HEK293 (cell line): ENCODE measurements at regions not wholly inside any gene's neighbourhood (a gene's known extent, or its start where the extent isn't known, plus 50 kb on each side); places are given as distances from the start of the nearest gene placed in this dataset.
A peak's percentile ranks its signal among the peaks of the same experiment; 100 is the strongest.

Source experiments
- CTCF ChIA-PET: fragments of 350-600 bp; formaldehyde crosslinking; extraction: SDS; loops from one replicate; lab custom pipeline; 2021; ENCODE audit warnings: antibody characterized with exemption; lab: Yijun Ruan, JAX
- POLR2A ChIA-PET: fragments of 300-600 bp; formaldehyde crosslinking; extraction: SDS; loops from one replicate; lab custom pipeline; 2020; ENCODE audit warnings: antibody characterized with exemption, inconsistent platforms; lab: Yijun Ruan, JAX
- H3K27ac ChIP-seq: fragments of 200-500 bp; sonication (Bioruptor generic); 2 replicates; pipeline ENCODE4 v1.5.1; 2014; ENCODE audit warnings: low read depth, low read length, control low read depth, inconsistent platforms; ENCODE audit errors: extremely low read depth
- H3K36me3 ChIP-seq, 2 experiments: fragments of 200-500 bp in 1 of 2; sonication (Bioruptor generic) in 1 of 2; 1 replicate in 1 of 2; 2 replicates in 1 of 2; pipeline ENCODE4 v1.5.1; 2014 to 2017; ENCODE audit warnings: inconsistent platforms in 2 of 2, low read length in 2 of 2; ENCODE audit not compliant: control insufficient read depth in 2 of 2, insufficient read depth in 1 of 2
- H3K4me1 ChIP-seq: fragments of 200-500 bp; sonication (Bioruptor generic); 2 replicates; pipeline ENCODE4 v1.5.1; 2014; ENCODE audit warnings: mild to moderate bottlenecking, low read length, inconsistent platforms; ENCODE audit not compliant: control insufficient read depth, insufficient read depth
- H3K4me3 ChIP-seq: 2 replicates; pipeline ENCODE4 v1.5.1; 2011; ENCODE audit warnings: low read depth, mild to moderate bottlenecking, control low read depth, low read length, moderate library complexity
- H3K9me3 ChIP-seq: fragments of 200-500 bp; sonication (Bioruptor generic); 2 replicates; pipeline ENCODE4 v1.5.1; 2014; ENCODE audit warnings: low read depth, low read length, inconsistent platforms; ENCODE audit not compliant: control insufficient read depth, insufficient read depth
- BCL11B ChIP-seq: fragments of 450-650 bp; formaldehyde crosslinking; IDR thresholded peaks from 2 replicates; pipeline ENCODE4 v1.5.1; 2016; ENCODE audit warnings: low read depth, missing biosample characterization, missing genetic modification characterization
- BCL6B ChIP-seq: fragments of 450-650 bp; formaldehyde crosslinking; IDR thresholded peaks from 2 replicates; pipeline ENCODE4 v1.5.1; 2017; ENCODE audit warnings: missing biosample characterization, missing genetic modification characterization
- EGR2 ChIP-seq: fragments of 450-650 bp; formaldehyde crosslinking; IDR thresholded peaks from 2 replicates; pipeline ENCODE4 v1.5.1; 2016; ENCODE audit warnings: low read depth, missing biosample characterization, missing genetic modification characterization
- GLIS2 ChIP-seq: fragments of 450-650 bp; formaldehyde crosslinking; IDR thresholded peaks from 2 replicates; pipeline ENCODE4 v1.5.1; 2016; ENCODE audit warnings: missing biosample characterization, missing genetic modification characterization
- HOXC10 ChIP-seq: sonication (generic); formaldehyde crosslinking; IDR thresholded peaks from 2 replicates; pipeline ENCODE4 v1.8.1; 2023; ENCODE audit warnings: mild to moderate bottlenecking, missing genetic modification reagents
- RBAK ChIP-seq: fragments of 450-650 bp; formaldehyde crosslinking; IDR thresholded peaks from 2 replicates; pipeline ENCODE4 v1.5.1; 2016; ENCODE audit warnings: missing biosample characterization, missing genetic modification characterization
- SP7 ChIP-seq: fragments of 450-650 bp; formaldehyde crosslinking; IDR thresholded peaks from 2 replicates; pipeline ENCODE4 v1.5.1; 2016; ENCODE audit warnings: missing biosample characterization, missing genetic modification characterization
- ZBTB48 ChIP-seq: fragments of 450-650 bp; formaldehyde crosslinking; IDR thresholded peaks from 2 replicates; pipeline ENCODE4 v1.5.1; 2016; ENCODE audit warnings: missing biosample characterization, missing genetic modification characterization
- ZBTB8A ChIP-seq: fragments of 450-650 bp; formaldehyde crosslinking; IDR thresholded peaks from 2 replicates; pipeline ENCODE4 v1.5.1; 2016; ENCODE audit warnings: missing biosample characterization, missing genetic modification characterization
- ZIC2 ChIP-seq: fragments of 450-650 bp; formaldehyde crosslinking; IDR thresholded peaks from 2 replicates; pipeline ENCODE4 v1.5.1; 2016; ENCODE audit warnings: missing biosample characterization, missing genetic modification characterization
- ZNF132 ChIP-seq: fragments of 450-650 bp; formaldehyde crosslinking; IDR thresholded peaks from 2 replicates; pipeline ENCODE4 v1.5.1; 2017; ENCODE audit warnings: missing biosample characterization, missing genetic modification characterization, borderline replicate concordance
- ZNF280D ChIP-seq: fragments of 450-650 bp; formaldehyde crosslinking; IDR thresholded peaks from 2 replicates; pipeline ENCODE4 v1.5.1; 2016; ENCODE audit warnings: missing biosample characterization, missing genetic modification characterization
- ZNF473 ChIP-seq: fragments of 450-650 bp; formaldehyde crosslinking; IDR thresholded peaks from 2 replicates; pipeline ENCODE4 v1.5.1; 2017; ENCODE audit warnings: missing biosample characterization, missing genetic modification characterization
- ZNF580 ChIP-seq: fragments of 450-650 bp; formaldehyde crosslinking; IDR thresholded peaks from 2 replicates; pipeline ENCODE4 v1.5.1; 2016; ENCODE audit warnings: missing biosample characterization, missing genetic modification characterization
- ZNF629 ChIP-seq: fragments of 450-650 bp; formaldehyde crosslinking; IDR thresholded peaks from 2 replicates; pipeline ENCODE4 v1.5.1; 2017; ENCODE audit warnings: missing biosample characterization, missing genetic modification characterization
- ZNF692 ChIP-seq: fragments of 450-650 bp; formaldehyde crosslinking; IDR thresholded peaks from 2 replicates; pipeline ENCODE4 v1.5.1; 2016; ENCODE audit warnings: missing biosample characterization, missing genetic modification characterization
- ZNF747 ChIP-seq: fragments of 450-650 bp; formaldehyde crosslinking; IDR thresholded peaks from 2 replicates; pipeline ENCODE4 v1.5.1; 2016; ENCODE audit warnings: missing biosample characterization, missing genetic modification characterization
- ZNF776 ChIP-seq: fragments of 450-650 bp; formaldehyde crosslinking; IDR thresholded peaks from 2 replicates; pipeline ENCODE4 v1.5.0; 2017; ENCODE audit warnings: missing biosample characterization, missing genetic modification characterization, borderline replicate concordance
- ZNF843 ChIP-seq: fragments of 450-650 bp; formaldehyde crosslinking; IDR thresholded peaks from 2 replicates; pipeline ENCODE4 v1.5.1; 2016; ENCODE audit warnings: missing biosample characterization, missing genetic modification characterization
- TF ChIP-seq, protein P1 (sequence below): fragments of 450-650 bp; formaldehyde crosslinking; IDR thresholded peaks from 2 replicates; pipeline ENCODE4 v1.5.1; 2016; ENCODE audit warnings: missing biosample characterization, missing genetic modification characterization

- POLR2A ChIA-PET, result no interaction called here
- H3K36me3 ChIP-seq, result no peaks in the 10 kb centered on the region
- H3K27ac ChIP-seq, result no peak overlapping the region
- TF ChIP-seq EGR2 (tag by site-specific recombination), result no peak
- TF ChIP-seq ZNF280D (tag by site-specific recombination), result no peak
- TF ChIP-seq ZNF843 (tag by site-specific recombination), result no peak
- TF ChIP-seq ZIC2 (tag by site-specific recombination), result peak; percentile 28
- no peak for TF ChIP-seq BCL6B (tag by site-specific recombination)
- no peak for TF ChIP-seq ZNF776
- TF ChIP-seq, all 188 proteins: peak for 1
- H3K4me3 ChIP-seq, result no peak overlapping the region
- no peaks in the 10 kb centered on the region for H3K9me3 ChIP-seq
- CTCF ChIA-PET, result interaction anchor here (0.5 kb wide), 1 partner anchor 394 kb away, joined by 3 read pairs; no protein-coding TSS in a partner anchor
- no peaks in the 10 kb centered on the region for H3K4me1 ChIP-seq
These were observed 104.2 kb upstream of the TARDBP start for GRCh38 chr1:10908266-10908665.

GRCh38 chr1:10909697-10910680 is 102.5 kb upstream of the TARDBP start:
- Histone ChIP-seq H3K27ac (no peak overlapping the region), H3K4me3 (no peak overlapping the region), H3K4me1 (no peaks in the 10 kb centered on the region), H3K36me3 (no peaks in the 10 kb centered on the region), H3K9me3 (no peaks in the 10 kb centered on the region)
- TF ChIP-seq ZNF692 (tag by site-specific recombination) (no peak), BCL11B (tag by site-specific recombination) (no peak), GLIS2 (tag by site-specific recombination) (peak; percentile 40), ZBTB8A (peak; percentile 43; the same call in 1 of the 2 replicates), ZNF747 (tag by site-specific recombination) (no peak), ZBTB48 (peak; percentile 75), ZNF580 (tag by site-specific recombination) (peak; percentile 64; the same call in 1 of the 2 replicates), RBAK (tag by site-specific recombination) (no peak), HOXC10 (CRISPR knock-in tag) (no peak), ZNF132 (tag by site-specific recombination) (no peak), ZNF629 (tag by site-specific recombination) (no peak), SP7 (tag by site-specific recombination) (0 out of 2 replicates have a peak, but pooled peaks have one; percentile 14), ZNF473 (tag by site-specific recombination) (no peak)
- TF ChIP-seq, protein P1, sequence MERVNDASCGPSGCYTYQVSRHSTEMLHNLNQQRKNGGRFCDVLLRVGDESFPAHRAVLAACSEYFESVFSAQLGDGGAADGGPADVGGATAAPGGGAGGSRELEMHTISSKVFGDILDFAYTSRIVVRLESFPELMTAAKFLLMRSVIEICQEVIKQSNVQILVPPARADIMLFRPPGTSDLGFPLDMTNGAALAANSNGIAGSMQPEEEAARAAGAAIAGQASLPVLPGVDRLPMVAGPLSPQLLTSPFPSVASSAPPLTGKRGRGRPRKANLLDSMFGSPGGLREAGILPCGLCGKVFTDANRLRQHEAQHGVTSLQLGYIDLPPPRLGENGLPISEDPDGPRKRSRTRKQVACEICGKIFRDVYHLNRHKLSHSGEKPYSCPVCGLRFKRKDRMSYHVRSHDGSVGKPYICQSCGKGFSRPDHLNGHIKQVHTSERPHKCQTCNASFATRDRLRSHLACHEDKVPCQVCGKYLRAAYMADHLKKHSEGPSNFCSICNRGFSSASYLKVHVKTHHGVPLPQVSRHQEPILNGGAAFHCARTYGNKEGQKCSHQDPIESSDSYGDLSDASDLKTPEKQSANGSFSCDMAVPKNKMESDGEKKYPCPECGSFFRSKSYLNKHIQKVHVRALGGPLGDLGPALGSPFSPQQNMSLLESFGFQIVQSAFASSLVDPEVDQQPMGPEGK (tag by site-specific recombination), result peak; percentile 44; the same call in 1 of the 2 replicates
- ChIA-PET CTCF (interaction anchor here (0.6 to 1.8 kb wide), 15 partner anchors 9 to 415 kb away, joined by 3 to 6 read pairs (median 3); no protein-coding TSS in a partner anchor), POLR2A (no interaction called here)
